Gastrocnemius medialis (tissue), 4 donors: ENCODE measurements at regions not wholly inside any gene's neighbourhood (a gene's known extent, or its start where the extent isn't known, plus 50 kb on each side); places are given as distances from the start of the nearest gene placed in this dataset.

Experiments
- ATAC-seq, 2 donors: fragments of 150-250 bp; one replicate each; pipeline ENCODE4 v1.9.1; 2016
- DNase-seq, 2 donors: peaks; one replicate each; pipeline ENCODE4 v3.0.0-alpha.2; 2019
- H3K27ac ChIP-seq, 4 donors: fragments of 200-600 bp; sonication (generic); 1 replicate in 1 of 4; 2 replicates in 3 of 4; pipeline ENCODE4 v1.5.1; 2016 to 2018; ENCODE audit warnings: mild to moderate bottlenecking in 2 of 4, moderate library complexity in 1 of 4
- H3K27me3 ChIP-seq, 3 donors: fragments of 200-600 bp; sonication (generic) in 2 of 3; 1 replicate in 1 of 3; 2 replicates in 2 of 3; pipeline versions ENCODE4 v1.5.1 to v1.6.0; 2016 to 2019; ENCODE audit warnings: mild to moderate bottlenecking in 1 of 3, moderate library complexity in 1 of 3
- H3K36me3 ChIP-seq, 2 donors: fragments of 200-600 bp; sonication (generic) in 1 of 2; one replicate each; pipeline ENCODE4 v1.5.1; 2017 to 2018
- H3K4me1 ChIP-seq, 2 donors: fragments of 200-600 bp; sonication (generic) in 1 of 2; one replicate each; pipeline ENCODE4 v1.5.1; 2016 to 2017; ENCODE audit warnings: mild to moderate bottlenecking in 2 of 2
- H3K4me3 ChIP-seq, 4 donors: fragments of 200-600 bp; sonication (generic) in 3 of 4; 1 replicate in 1 of 4; 2 replicates in 3 of 4; pipeline ENCODE4 v1.5.1; 2016 to 2019; ENCODE audit warnings: mild to moderate bottlenecking in 2 of 4
- H3K9me3 ChIP-seq, 3 donors: fragments of 200-600 bp; sonication (generic) in 2 of 3; 1 replicate in 1 of 3; 2 replicates in 2 of 3; pipeline ENCODE4 v1.5.1; 2016 to 2019
- POLR2A ChIP-seq, 2 donors: fragments of 450-650 bp; IDR thresholded peaks; one replicate each; pipeline ENCODE4 v1.6.1; 2017; ENCODE audit warnings: antibody characterized with exemption in 2 of 2, mild to moderate bottlenecking in 2 of 2, moderate library complexity in 2 of 2
- in situ Hi-C, 4 donors: fragments of 200-750 bp; cut with MboI; loops; one replicate each; pipeline versions ENCODE4 v1.15.0 to v1.8.0; 2017; ENCODE audit warnings: low sequenced_read_pairs in 4 of 4
- intact Hi-C: fragments of 100-400 bp; cut with DNase I; formaldehyde crosslinking; loops from one replicate; pipeline ENCODE4 v1.15.1; 2023; ENCODE audit warnings: low total_unique reads
- TF ChIP-seq, protein P1 (sequence below), 5 experiments: fragments of 450-650 bp in 3 of 5; fragments of 200-600 bp in 2 of 5; sonication (generic) in 2 of 5; IDR thresholded peaks in 4 of 5; conservative IDR thresholded peaks in 1 of 5; 1 replicate in 4 of 5; 2 replicates in 1 of 5; pipeline ENCODE4 v1.5.1; 2016 to 2019; ENCODE audit warnings: antibody characterized with exemption in 5 of 5, mild to moderate bottlenecking in 3 of 5, moderate library complexity in 3 of 5

DNA sequence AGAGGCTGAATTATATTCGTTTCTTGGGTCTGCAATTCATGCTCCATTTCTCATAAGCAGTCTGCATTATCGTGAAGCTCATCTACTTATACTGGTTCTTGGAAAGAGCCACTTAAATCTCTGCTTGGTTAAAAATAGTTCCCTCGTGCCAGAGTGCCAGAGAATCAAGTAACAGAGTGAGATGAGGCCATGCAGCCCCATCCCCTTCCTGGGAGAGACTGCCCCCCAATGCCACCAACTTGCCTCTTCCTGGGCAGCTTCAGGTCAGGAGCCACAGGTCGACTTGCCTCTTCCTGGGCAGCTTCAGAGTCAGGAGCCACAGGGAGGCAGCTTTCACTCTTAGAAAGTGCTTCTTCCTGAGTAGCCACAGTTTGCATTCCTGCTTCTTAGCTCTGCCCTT, 223.9 kb upstream of the ZBED5 start:
- TF ChIP-seq POLR2A (IDR thresholded peaks at IDR 0.05): no peak
- TF ChIP-seq, protein P1, sequence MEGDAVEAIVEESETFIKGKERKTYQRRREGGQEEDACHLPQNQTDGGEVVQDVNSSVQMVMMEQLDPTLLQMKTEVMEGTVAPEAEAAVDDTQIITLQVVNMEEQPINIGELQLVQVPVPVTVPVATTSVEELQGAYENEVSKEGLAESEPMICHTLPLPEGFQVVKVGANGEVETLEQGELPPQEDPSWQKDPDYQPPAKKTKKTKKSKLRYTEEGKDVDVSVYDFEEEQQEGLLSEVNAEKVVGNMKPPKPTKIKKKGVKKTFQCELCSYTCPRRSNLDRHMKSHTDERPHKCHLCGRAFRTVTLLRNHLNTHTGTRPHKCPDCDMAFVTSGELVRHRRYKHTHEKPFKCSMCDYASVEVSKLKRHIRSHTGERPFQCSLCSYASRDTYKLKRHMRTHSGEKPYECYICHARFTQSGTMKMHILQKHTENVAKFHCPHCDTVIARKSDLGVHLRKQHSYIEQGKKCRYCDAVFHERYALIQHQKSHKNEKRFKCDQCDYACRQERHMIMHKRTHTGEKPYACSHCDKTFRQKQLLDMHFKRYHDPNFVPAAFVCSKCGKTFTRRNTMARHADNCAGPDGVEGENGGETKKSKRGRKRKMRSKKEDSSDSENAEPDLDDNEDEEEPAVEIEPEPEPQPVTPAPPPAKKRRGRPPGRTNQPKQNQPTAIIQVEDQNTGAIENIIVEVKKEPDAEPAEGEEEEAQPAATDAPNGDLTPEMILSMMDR (IDR thresholded peaks at IDR 0.05 in 4 of 5, conservative IDR thresholded peaks at IDR 0.05 in 1 of 5): no peak
- H3K27ac ChIP-seq: peak overlapping the region in 3 of 4 donors; percentile 31 to 47 (median 35)
- intact Hi-C loops: loop anchor here (5.0 kb wide), 2 partner anchors 66 to 186 kb away; no protein-coding TSS in a partner anchor
- in situ Hi-C loops: no loop called here
- no peaks in the 10 kb centered on the region for H3K9me3 ChIP-seq
- DNase-seq (peak; percentile 12 to 31), ATAC-seq (peak; percentile 61 to 66)
- H3K27me3 ChIP-seq: no peaks in the 10 kb centered on the region
- H3K36me3 ChIP-seq: no peaks in the 10 kb centered on the region
- no peak overlapping the region for H3K4me3 ChIP-seq
- H3K4me1 ChIP-seq: peaks cover 34 to 42% of the 10 kb centered on the region in 2 donors

DNA sequence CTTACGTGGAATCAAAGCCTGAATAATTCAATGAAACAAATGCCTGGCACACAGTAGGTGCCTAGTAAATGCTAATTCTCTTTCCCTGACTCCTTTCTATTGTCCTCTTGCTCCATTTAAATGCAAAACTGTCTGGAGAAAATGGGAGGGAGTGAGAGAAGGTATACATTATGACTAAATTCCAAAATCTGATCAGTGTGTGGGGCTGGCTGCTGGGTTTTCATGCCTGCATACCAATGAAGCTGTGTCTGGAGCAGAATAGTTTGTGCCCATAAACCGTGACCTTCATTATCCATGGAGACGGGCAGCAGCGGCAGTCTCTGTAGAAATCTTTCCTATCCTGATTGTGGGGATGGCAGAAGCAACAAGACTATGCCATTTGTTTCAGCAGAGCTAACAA, 223.4 kb upstream of the ZBED5 start:
- H3K27ac ChIP-seq: peak overlapping the region in 2 of 4 donors; percentile 31 to 47
- H3K36me3 ChIP-seq: no peaks in the 10 kb centered on the region
- H3K27me3 ChIP-seq: no peaks in the 10 kb centered on the region
- H3K4me1 ChIP-seq: peaks cover 34 to 43% of the 10 kb centered on the region in 2 donors
- intact Hi-C loops: loop anchor here (5.0 kb wide), 2 partner anchors 66 to 186 kb away; no protein-coding TSS in a partner anchor
- H3K9me3 ChIP-seq: no peaks in the 10 kb centered on the region
- H3K4me3 ChIP-seq: no peak overlapping the region
- in situ Hi-C loops: no loop called here
- DNase-seq (no peak), ATAC-seq (no peak)
- TF ChIP-seq, protein P1 (IDR thresholded peaks at IDR 0.05 in 4 of 5, conservative IDR thresholded peaks at IDR 0.05 in 1 of 5): no peak
- no peak for TF ChIP-seq POLR2A (IDR thresholded peaks at IDR 0.05)

DNA sequence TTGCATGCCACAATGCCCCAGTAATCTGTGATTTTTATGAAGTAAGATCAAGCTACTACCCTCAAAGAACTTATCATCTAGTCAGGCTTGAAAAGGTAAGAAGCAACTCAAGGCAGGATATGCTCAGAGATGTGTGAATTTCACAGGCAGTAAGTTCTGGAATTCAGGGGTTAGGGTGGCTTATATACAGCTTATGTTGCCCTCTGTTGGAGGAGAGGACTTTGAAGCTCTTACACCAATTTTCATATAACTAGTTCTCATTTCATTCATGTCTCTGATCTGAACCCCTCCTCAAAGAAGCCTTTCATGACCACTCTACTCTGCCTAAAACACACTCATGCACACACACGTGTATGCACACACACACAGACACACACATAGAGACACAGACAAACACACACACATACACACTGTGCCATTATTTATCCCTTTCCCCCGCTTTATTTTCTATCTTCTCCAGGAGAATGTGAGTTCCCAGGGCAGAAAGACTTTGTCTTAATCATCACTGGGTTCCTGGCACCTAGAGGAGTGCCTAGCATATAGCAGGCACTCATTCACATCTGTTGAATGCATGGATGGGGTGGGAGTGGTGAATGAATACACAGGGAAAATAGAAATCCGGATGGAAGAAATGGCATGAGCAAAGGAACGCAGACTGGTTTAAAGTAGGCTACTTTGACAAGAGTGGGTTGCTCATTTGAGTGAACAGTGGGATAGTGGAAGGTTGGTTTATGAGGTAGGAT, 220.7 kb upstream of the ZBED5 start:
- Histone ChIP-seq H3K4me3 (no peak overlapping the region), H3K36me3 (no peaks in the 10 kb centered on the region), H3K9me3 (no peaks in the 10 kb centered on the region), H3K27me3 (no peaks in the 10 kb centered on the region), H3K27ac (peak overlapping the region in 1 of 4 donors; percentile 30), H3K4me1 (peaks cover 30 to 38% of the 10 kb centered on the region in 2 donors)
- no peak for DNase-seq
- intact Hi-C loops: loop anchor here (2.0 kb wide), 1 partner anchor 42 kb away; no protein-coding TSS in a partner anchor
- in situ Hi-C loops: no loop called here
- TF ChIP-seq, protein P1 (IDR thresholded peaks at IDR 0.05 in 4 of 5, conservative IDR thresholded peaks at IDR 0.05 in 1 of 5): peak in 2 of 5 experiments; percentile 9 to 14
- no peak for TF ChIP-seq POLR2A (IDR thresholded peaks at IDR 0.05)
- ATAC-seq: peak; percentile 43 to 52

DNA sequence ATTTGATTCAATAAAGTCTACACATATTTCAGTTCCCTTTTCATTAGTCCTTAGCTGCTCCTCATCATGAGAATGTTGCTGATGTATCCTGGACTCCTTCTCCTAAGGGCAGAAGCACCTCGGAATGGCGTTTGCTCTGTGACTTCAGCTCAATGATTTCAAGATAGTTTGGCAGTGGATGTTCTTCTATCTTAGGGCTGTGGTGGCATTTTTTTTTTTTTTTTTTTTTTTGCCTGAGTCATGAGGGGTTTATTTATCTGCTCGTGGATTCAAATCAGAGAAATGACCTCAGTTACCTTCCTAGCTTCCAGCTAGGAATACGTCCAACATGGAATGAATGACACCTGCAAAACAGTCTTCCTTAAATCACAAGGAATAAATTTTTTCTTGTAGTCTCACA, 220.0 kb upstream of the ZBED5 start:
- Histone ChIP-seq H3K36me3 (no peaks in the 10 kb centered on the region), H3K9me3 (no peaks in the 10 kb centered on the region), H3K27ac (peak overlapping the region in 1 of 4 donors; percentile 30), H3K4me3 (no peak overlapping the region), H3K4me1 (peaks cover 28 to 38% of the 10 kb centered on the region in 2 donors), H3K27me3 (no peaks in the 10 kb centered on the region)
- peak; percentile 52 to 61 for ATAC-seq
- in situ Hi-C loops: no loop called here
- no peak for TF ChIP-seq POLR2A (IDR thresholded peaks at IDR 0.05)
- TF ChIP-seq, protein P1 (IDR thresholded peaks at IDR 0.05 in 4 of 5, conservative IDR thresholded peaks at IDR 0.05 in 1 of 5): no peak
- intact Hi-C loops: loop anchor here (2.0 kb wide), 1 partner anchor 41 kb away; no protein-coding TSS in a partner anchor
- no peak for DNase-seq
